Hepatocyte (in vitro differentiated cells): ENCODE measurements at regions not wholly inside any gene's neighbourhood (a gene's known extent, or its start where the extent isn't known, plus 50 kb on each side); places are given as distances from the start of the nearest gene placed in this dataset.

Experiments used
- EZH2 ChIP-seq: fragments of 200-600 bp; sonication (generic); IDR thresholded peaks from 2 replicates; pipeline ENCODE4 v1.6.1; 2016; ENCODE audit warnings: antibody characterized with exemption, mild to moderate bottlenecking, borderline replicate concordance
- EZH2phosphoT487 ChIP-seq: fragments of 200-600 bp; sonication (generic); IDR thresholded peaks from one replicate; pipeline ENCODE4 v1.6.1; 2018; ENCODE audit warnings: antibody characterized with exemption, mild to moderate bottlenecking, low read depth, moderate library complexity; ENCODE audit not compliant: unreplicated experiment, severe bottlenecking
- TF ChIP-seq, protein P1 (sequence below): fragments of 200-600 bp; sonication (generic); IDR thresholded peaks from 2 replicates; pipeline ENCODE4 v1.5.1; 2016; ENCODE audit warnings: antibody characterized with exemption, mild to moderate bottlenecking; ENCODE audit not compliant: poor library complexity

DNA sequence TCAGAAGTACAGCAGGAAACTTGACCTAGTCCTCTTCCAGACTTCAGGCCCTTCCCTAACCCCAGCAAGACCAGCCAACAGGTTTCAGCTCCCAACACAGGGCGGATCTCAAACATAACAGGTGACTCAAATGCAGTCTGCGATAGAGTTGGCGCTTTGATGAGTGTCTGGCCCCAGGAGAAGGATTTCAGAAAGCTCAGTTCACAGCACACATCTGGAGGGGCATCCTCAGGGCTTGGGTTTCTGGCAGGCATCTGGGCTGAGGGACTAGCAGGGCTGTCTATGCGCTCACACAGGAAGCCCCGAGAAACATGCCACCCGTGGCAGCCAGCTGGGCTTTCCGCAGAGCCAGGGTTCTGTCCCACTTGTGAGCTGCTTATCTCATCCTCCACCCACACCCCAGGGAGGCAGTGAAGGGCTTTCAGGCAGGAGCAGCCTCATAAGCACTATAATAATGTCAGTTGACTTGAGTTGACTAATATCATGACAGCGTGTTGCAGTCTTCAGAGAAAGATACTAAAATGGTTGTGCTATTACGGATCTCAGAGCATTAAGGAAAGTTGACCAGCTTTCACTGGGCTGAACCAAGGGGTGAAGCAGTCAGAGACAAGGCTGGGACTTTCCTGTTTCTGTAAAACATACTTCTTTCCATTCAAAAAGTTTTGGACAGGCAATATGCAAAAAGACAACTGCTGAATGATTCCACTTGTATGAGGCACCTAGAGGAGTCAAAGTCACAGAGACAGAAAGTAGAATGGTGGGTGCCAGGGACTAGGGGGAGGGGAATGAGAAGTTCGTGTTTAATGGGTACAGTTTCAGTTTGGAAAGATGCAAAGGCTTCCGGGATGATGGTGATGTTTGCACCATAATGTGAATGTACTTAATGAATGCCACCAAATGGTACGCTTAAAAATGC is 233.0 kb upstream of the IRF2BP2 start:
- TF ChIP-seq, protein P1, sequence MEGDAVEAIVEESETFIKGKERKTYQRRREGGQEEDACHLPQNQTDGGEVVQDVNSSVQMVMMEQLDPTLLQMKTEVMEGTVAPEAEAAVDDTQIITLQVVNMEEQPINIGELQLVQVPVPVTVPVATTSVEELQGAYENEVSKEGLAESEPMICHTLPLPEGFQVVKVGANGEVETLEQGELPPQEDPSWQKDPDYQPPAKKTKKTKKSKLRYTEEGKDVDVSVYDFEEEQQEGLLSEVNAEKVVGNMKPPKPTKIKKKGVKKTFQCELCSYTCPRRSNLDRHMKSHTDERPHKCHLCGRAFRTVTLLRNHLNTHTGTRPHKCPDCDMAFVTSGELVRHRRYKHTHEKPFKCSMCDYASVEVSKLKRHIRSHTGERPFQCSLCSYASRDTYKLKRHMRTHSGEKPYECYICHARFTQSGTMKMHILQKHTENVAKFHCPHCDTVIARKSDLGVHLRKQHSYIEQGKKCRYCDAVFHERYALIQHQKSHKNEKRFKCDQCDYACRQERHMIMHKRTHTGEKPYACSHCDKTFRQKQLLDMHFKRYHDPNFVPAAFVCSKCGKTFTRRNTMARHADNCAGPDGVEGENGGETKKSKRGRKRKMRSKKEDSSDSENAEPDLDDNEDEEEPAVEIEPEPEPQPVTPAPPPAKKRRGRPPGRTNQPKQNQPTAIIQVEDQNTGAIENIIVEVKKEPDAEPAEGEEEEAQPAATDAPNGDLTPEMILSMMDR: no peak
- no peak for TF ChIP-seq EZH2
- TF ChIP-seq EZH2phosphoT487: no peak
